Mesendoderm (in vitro differentiated cells): ENCODE measurements at regions not wholly inside any gene's neighbourhood (a gene's known extent, or its start where the extent isn't known, plus 50 kb on each side); places are given as distances from the start of the nearest gene placed in this dataset.

Experiments used
- DNase-seq: peaks from one replicate; pipeline ENCODE4 v3.0.0; 2013
- H2AK5ac ChIP-seq: 2 replicates; pipeline ENCODE4 v1.6.1; 2013; ENCODE audit warnings: low read length, inconsistent platforms
- H2BK120ac ChIP-seq: 2 replicates; pipeline ENCODE4 v1.6.1; 2013; ENCODE audit warnings: low read depth, mild to moderate bottlenecking, low read length, moderate library complexity, mixed read lengths
- H2BK15ac ChIP-seq: replicated peaks from 2 replicates; pipeline ENCODE4 v1.6.1; 2013; ENCODE audit warnings: low read depth, mild to moderate bottlenecking, moderate library complexity
- H2BK5ac ChIP-seq: 2 replicates; pipeline ENCODE4 v1.6.1; 2013; ENCODE audit warnings: low read length, inconsistent platforms
- H3K18ac ChIP-seq: 2 replicates; pipeline ENCODE4 v1.6.1; 2013; ENCODE audit warnings: mild to moderate bottlenecking, low read length, mixed read lengths
- H3K23ac ChIP-seq: one replicate; pipeline ENCODE4 v1.6.1; 2013; ENCODE audit warnings: low read length
- H3K27ac ChIP-seq: 2 replicates; pipeline ENCODE4 v1.5.1; 2013; ENCODE audit warnings: low read depth, mild to moderate bottlenecking, inconsistent platforms, low read length, moderate library complexity
- H3K27me3 ChIP-seq: 2 replicates; pipeline ENCODE4 v1.6.1; 2013; ENCODE audit warnings: low read length, control low read depth, mild to moderate bottlenecking, inconsistent platforms; ENCODE audit not compliant: insufficient read depth, poor library complexity
- H3K36me3 ChIP-seq: 2 replicates; pipeline ENCODE4 v1.6.1; 2013; ENCODE audit warnings: low read length, inconsistent platforms; ENCODE audit not compliant: control insufficient read depth, insufficient read depth
- H3K4ac ChIP-seq: one replicate; pipeline ENCODE4 v1.6.1; 2013; ENCODE audit warnings: low read depth, mild to moderate bottlenecking, low read length, moderate library complexity
- H3K4me1 ChIP-seq: 2 replicates; pipeline ENCODE4 v1.6.1; 2013; ENCODE audit warnings: low read depth, low read length, inconsistent platforms; ENCODE audit not compliant: control insufficient read depth
- H3K4me2 ChIP-seq: 2 replicates; pipeline ENCODE4 v1.6.1; 2013; ENCODE audit warnings: low read length
- H3K4me3 ChIP-seq: 2 replicates; pipeline ENCODE4 v1.5.1; 2013; ENCODE audit warnings: mild to moderate bottlenecking, low read length
- H3K56ac ChIP-seq: one replicate; pipeline ENCODE4 v1.6.1; 2013; ENCODE audit warnings: low read length
- H3K79me1 ChIP-seq: 2 replicates; pipeline ENCODE4 v1.6.1; 2013; ENCODE audit warnings: low read length, inconsistent platforms
- H3K79me2 ChIP-seq: 2 replicates; pipeline ENCODE4 v1.6.1; 2013; ENCODE audit warnings: mild to moderate bottlenecking, low read length; ENCODE audit not compliant: control insufficient read depth, insufficient read depth
- H3K9ac ChIP-seq: 2 replicates; pipeline ENCODE4 v1.6.1; 2013; ENCODE audit warnings: low read length, inconsistent platforms
- H4K5ac ChIP-seq: one replicate; pipeline ENCODE4 v1.6.1; 2013; ENCODE audit warnings: low read length
- H4K8ac ChIP-seq: one replicate; pipeline ENCODE4 v1.6.1; 2013; ENCODE audit warnings: low read depth, mild to moderate bottlenecking, control low read depth, low read length, moderate library complexity
- WGBS: extraction: QIAGEN DNeasy Blood & Tissue Kit; methylation state at CpG from one replicate; pipeline ENCODE4 v1.1.7; 2013; ENCODE audit warnings: low lambda C conversion rate, missing lambda C conversion rate; ENCODE audit not compliant: insufficient coverage; ENCODE audit errors: extremely low coverage; 5-methylcytosine and 5-hydroxymethylcytosine counted together

- no peak overlapping the region for H2BK5ac ChIP-seq
- H3K4me1 ChIP-seq = no peaks in the 10 kb centered on the region
- no peak overlapping the region for H3K18ac ChIP-seq
- no peaks in the 10 kb centered on the region for H3K27me3 ChIP-seq
- DNase-seq = no peak
- no peak overlapping the region for H3K23ac ChIP-seq
- H2BK120ac ChIP-seq = no peak overlapping the region
- H4K8ac ChIP-seq = no peak overlapping the region
- H3K27ac ChIP-seq = no peak overlapping the region
- H3K36me3 ChIP-seq = no peaks in the 10 kb centered on the region
- H3K9ac ChIP-seq = no peak overlapping the region
- H3K79me1 ChIP-seq = no peaks in the 10 kb centered on the region
- H3K4ac ChIP-seq = no peak overlapping the region
- no peak overlapping the region for H3K4me2 ChIP-seq
- H3K79me2 ChIP-seq = no peaks in the 10 kb centered on the region
- no peak overlapping the region for H2BK15ac ChIP-seq
- H2AK5ac ChIP-seq = no peak overlapping the region
- H3K4me3 ChIP-seq = no peak overlapping the region
- no peak overlapping the region for H4K5ac ChIP-seq
- no peak overlapping the region for H3K56ac ChIP-seq
Measured at GRCh38 chr1:230531103-230531502, 105.0 kb upstream of the PGBD5 start.

- Histone ChIP-seq H3K4me3 (no peak overlapping the region), H2BK15ac (no peak overlapping the region), H3K79me2 (no peaks in the 10 kb centered on the region), H3K4me2 (no peak overlapping the region), H3K9ac (no peak overlapping the region), H4K8ac (no peak overlapping the region), H2BK5ac (no peak overlapping the region), H3K27me3 (no peaks in the 10 kb centered on the region), H4K5ac (no peak overlapping the region), H3K23ac (no peak overlapping the region), H2AK5ac (no peak overlapping the region), H3K36me3 (no peaks in the 10 kb centered on the region), H3K4me1 (no peaks in the 10 kb centered on the region), H3K18ac (no peak overlapping the region), H3K4ac (no peak overlapping the region), H3K27ac (no peak overlapping the region), H3K79me1 (no peaks in the 10 kb centered on the region), H2BK120ac (no peak overlapping the region), H3K56ac (no peak overlapping the region)
- no peak for DNase-seq
- WGBS = no CpG with 5 or more reads among the region's 2 CpGs
Measured at GRCh38 chr1:230519246-230519645, 93.1 kb upstream of the PGBD5 start.

DNA sequence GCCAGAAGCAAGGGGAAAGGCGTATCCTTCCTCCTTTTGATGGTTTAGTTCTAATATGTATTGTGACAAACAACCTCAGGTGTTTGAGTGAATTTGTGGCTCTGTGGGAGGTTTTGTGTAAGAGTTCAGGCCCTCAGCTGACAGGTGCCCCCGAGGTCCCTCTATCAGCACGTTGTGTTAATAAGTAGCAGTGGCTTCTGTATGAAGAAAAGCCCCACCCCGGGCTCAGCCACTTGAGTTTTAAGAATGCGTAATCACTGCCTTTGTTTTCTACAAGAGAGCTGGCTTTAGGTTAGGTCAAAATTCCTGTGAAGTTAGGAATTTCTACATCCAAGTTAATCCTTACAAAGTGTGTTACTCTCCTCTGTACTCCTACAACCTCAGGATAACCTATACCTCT lies 92.4 kb upstream of the PGBD5 start:
- H3K56ac ChIP-seq = no peak overlapping the region
- H2AK5ac ChIP-seq = no peak overlapping the region
- DNase-seq = peak; percentile 30
- H2BK120ac ChIP-seq = no peak overlapping the region
- H4K5ac ChIP-seq = no peak overlapping the region
- no peak overlapping the region for H4K8ac ChIP-seq
- H3K18ac ChIP-seq = no peak overlapping the region
- H3K27me3 ChIP-seq = no peaks in the 10 kb centered on the region
- H2BK15ac ChIP-seq = no peak overlapping the region
- H3K4me3 ChIP-seq = no peak overlapping the region
- H3K36me3 ChIP-seq = no peaks in the 10 kb centered on the region
- no peak overlapping the region for H3K23ac ChIP-seq
- no peak overlapping the region for H2BK5ac ChIP-seq
- no CpG with 5 or more reads among the region's 5 CpGs for WGBS
- no peak overlapping the region for H3K4ac ChIP-seq
- no peaks in the 10 kb centered on the region for H3K4me1 ChIP-seq
- no peaks in the 10 kb centered on the region for H3K79me2 ChIP-seq
- no peak overlapping the region for H3K4me2 ChIP-seq
- no peaks in the 10 kb centered on the region for H3K79me1 ChIP-seq
- H3K27ac ChIP-seq = no peak overlapping the region
- no peak overlapping the region for H3K9ac ChIP-seq

GRCh38 chr1:230517786-230518185 lies 91.7 kb upstream of the PGBD5 start:
- H4K8ac ChIP-seq = no peak overlapping the region
- DNase-seq = no peak
- no peaks in the 10 kb centered on the region for H3K79me1 ChIP-seq
- H4K5ac ChIP-seq = no peak overlapping the region
- no peaks in the 10 kb centered on the region for H3K4me1 ChIP-seq
- H3K4me3 ChIP-seq = no peak overlapping the region
- no peaks in the 10 kb centered on the region for H3K27me3 ChIP-seq
- H3K18ac ChIP-seq = no peak overlapping the region
- no peaks in the 10 kb centered on the region for H3K36me3 ChIP-seq
- H3K4ac ChIP-seq = no peak overlapping the region
- H3K4me2 ChIP-seq = no peak overlapping the region
- no peak overlapping the region for H3K23ac ChIP-seq
- H3K56ac ChIP-seq = no peak overlapping the region
- no peaks in the 10 kb centered on the region for H3K79me2 ChIP-seq
- H3K27ac ChIP-seq = no peak overlapping the region
- H2BK120ac ChIP-seq = no peak overlapping the region
- H3K9ac ChIP-seq = no peak overlapping the region
- H2BK15ac ChIP-seq = no peak overlapping the region
- no peak overlapping the region for H2BK5ac ChIP-seq
- WGBS = no CpG with 5 or more reads among the region's 2 CpGs
- H2AK5ac ChIP-seq = no peak overlapping the region

DNA sequence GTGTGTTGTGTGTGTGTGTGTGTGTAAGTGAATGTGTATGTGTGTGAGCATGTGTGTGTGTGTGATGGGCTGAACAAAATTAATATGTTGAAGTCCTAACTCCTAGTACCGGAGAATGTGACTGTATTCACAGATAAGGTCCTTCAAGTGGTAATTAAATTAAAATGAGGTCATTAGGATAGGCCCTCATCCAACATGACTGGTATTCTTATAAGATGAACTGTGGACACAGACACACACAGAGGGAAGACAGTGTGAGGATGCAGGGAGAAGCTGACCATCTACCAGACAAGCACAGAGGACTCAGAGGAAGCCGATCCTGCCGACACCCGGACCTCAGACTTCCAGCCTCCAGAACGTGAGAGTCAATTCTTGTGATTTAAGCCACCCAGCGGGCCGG lies 91.2 kb upstream of the PGBD5 start:
- Histone ChIP-seq H3K36me3 (no peaks in the 10 kb centered on the region), H4K5ac (no peak overlapping the region), H3K4me2 (no peak overlapping the region), H3K4ac (no peak overlapping the region), H3K4me1 (no peaks in the 10 kb centered on the region), H3K56ac (no peak overlapping the region), H3K18ac (no peak overlapping the region), H3K27me3 (no peaks in the 10 kb centered on the region), H3K79me1 (no peaks in the 10 kb centered on the region), H3K23ac (no peak overlapping the region), H3K9ac (no peak overlapping the region), H4K8ac (no peak overlapping the region), H2BK5ac (no peak overlapping the region), H3K4me3 (no peak overlapping the region), H2AK5ac (no peak overlapping the region), H3K27ac (no peak overlapping the region), H2BK120ac (no peak overlapping the region), H3K79me2 (no peaks in the 10 kb centered on the region), H2BK15ac (no peak overlapping the region)
- DNase-seq = no peak
- no CpG with 5 or more reads among the region's 7 CpGs for WGBS

DNA sequence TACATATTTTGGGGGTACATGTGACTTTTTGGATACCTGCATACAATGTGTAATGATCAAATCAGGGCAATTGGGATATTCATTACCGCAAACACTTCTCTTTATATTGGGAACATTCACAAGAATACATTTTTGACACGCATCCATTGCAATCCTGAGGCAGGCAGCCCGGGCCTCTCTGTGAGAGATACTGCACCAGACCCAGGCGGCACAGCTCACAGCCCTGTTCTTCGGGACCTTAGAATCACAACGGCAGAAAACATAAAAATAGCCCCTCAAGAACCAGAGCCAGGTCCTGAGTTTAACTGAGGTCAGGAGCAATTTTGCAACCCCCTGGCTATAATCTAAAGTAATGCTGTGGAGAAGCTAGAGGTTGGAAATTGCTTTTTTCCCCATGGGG lies 90.8 kb upstream of the PGBD5 start:
- WGBS = no CpG with 5 or more reads among the region's 6 CpGs
- Histone ChIP-seq H3K23ac (no peak overlapping the region), H2AK5ac (no peak overlapping the region), H3K36me3 (no peaks in the 10 kb centered on the region), H4K8ac (no peak overlapping the region), H3K27ac (no peak overlapping the region), H3K56ac (no peak overlapping the region), H3K9ac (no peak overlapping the region), H3K4me2 (no peak overlapping the region), H2BK15ac (no peak overlapping the region), H3K4me1 (no peaks in the 10 kb centered on the region), H3K4ac (no peak overlapping the region), H3K18ac (no peak overlapping the region), H3K27me3 (no peaks in the 10 kb centered on the region), H2BK120ac (no peak overlapping the region), H3K79me2 (no peaks in the 10 kb centered on the region), H2BK5ac (no peak overlapping the region), H4K5ac (no peak overlapping the region), H3K79me1 (no peaks in the 10 kb centered on the region), H3K4me3 (no peak overlapping the region)
- no peak for DNase-seq
